Coronary artery (tissue), 2 donors: ENCODE measurements at regions not wholly inside any gene's neighbourhood (a gene's known extent, or its start where the extent isn't known, plus 50 kb on each side); places are given as distances from the start of the nearest gene placed in this dataset.
"Not testable (repeated sequence)": the region's sequence is repeated elsewhere in the genome, so short reads cannot be mapped to it uniquely, and the experiment has no call there.

ENCODE experiments used
- DNase-seq: peaks from one replicate; pipeline ENCODE4 v3.0.0-alpha.2; 2017; ENCODE audit warnings: low spot score
- H3K27ac ChIP-seq, 2 donors: fragments of 200-600 bp; sonication (generic); one replicate each; pipeline ENCODE4 v1.5.1; 2016 to 2019
- H3K4me3 ChIP-seq: fragments of 200-600 bp; sonication (generic); 2 replicates; pipeline ENCODE4 v1.5.1; 2016; ENCODE audit warnings: mild to moderate bottlenecking, moderate library complexity
- TF ChIP-seq, protein P1 (sequence below): fragments of 200-600 bp; sonication (generic); IDR thresholded peaks from one replicate; pipeline ENCODE4 v1.5.1; 2019; ENCODE audit warnings: antibody characterized with exemption

DNA sequence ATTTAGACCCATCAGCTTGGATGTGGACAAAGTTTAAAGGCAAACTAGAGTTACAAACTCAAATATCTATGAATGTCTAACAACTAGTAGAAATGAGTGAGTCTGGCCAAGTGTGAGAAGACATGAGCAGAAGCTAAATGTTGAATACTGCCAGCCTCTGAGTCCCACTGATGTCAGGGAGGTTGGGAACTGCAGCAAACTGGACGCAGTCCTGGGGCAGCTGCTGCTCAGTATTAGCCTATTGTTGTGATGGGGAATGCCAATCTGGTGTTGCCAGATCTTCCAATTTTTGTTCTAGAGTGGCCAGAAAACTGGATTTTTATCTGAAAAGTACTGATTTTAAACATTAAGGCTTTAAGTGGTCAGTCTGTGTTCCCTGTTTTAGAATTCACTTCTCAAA lies 770.4 kb upstream of the STXBP6 start:
- no peak for DNase-seq
- Histone ChIP-seq H3K27ac (no peak overlapping the region), H3K4me3 (no peak overlapping the region)
- TF ChIP-seq, protein P1, sequence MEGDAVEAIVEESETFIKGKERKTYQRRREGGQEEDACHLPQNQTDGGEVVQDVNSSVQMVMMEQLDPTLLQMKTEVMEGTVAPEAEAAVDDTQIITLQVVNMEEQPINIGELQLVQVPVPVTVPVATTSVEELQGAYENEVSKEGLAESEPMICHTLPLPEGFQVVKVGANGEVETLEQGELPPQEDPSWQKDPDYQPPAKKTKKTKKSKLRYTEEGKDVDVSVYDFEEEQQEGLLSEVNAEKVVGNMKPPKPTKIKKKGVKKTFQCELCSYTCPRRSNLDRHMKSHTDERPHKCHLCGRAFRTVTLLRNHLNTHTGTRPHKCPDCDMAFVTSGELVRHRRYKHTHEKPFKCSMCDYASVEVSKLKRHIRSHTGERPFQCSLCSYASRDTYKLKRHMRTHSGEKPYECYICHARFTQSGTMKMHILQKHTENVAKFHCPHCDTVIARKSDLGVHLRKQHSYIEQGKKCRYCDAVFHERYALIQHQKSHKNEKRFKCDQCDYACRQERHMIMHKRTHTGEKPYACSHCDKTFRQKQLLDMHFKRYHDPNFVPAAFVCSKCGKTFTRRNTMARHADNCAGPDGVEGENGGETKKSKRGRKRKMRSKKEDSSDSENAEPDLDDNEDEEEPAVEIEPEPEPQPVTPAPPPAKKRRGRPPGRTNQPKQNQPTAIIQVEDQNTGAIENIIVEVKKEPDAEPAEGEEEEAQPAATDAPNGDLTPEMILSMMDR, result no peak

DNA sequence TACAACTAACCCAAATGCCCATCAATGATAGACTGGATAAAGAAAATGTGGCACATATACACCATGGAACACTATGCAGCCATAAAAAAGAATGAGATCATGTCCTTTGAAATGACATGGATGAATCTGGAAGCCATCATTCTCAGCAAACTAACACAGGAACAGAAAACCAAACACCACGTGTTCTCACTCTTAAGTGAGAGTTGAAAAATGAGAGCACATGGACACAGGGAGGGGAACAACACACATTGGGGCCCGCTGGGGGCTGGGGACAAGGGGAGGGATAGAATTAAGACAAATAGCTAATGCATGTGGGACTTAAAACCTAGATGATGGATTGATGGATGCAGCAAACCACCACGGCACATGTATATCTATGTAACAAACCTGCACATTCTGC lies 764.7 kb upstream of the STXBP6 start:
- H3K4me3 ChIP-seq, H3K27ac ChIP-seq, DNase-seq: not testable (repeated sequence)

DNA sequence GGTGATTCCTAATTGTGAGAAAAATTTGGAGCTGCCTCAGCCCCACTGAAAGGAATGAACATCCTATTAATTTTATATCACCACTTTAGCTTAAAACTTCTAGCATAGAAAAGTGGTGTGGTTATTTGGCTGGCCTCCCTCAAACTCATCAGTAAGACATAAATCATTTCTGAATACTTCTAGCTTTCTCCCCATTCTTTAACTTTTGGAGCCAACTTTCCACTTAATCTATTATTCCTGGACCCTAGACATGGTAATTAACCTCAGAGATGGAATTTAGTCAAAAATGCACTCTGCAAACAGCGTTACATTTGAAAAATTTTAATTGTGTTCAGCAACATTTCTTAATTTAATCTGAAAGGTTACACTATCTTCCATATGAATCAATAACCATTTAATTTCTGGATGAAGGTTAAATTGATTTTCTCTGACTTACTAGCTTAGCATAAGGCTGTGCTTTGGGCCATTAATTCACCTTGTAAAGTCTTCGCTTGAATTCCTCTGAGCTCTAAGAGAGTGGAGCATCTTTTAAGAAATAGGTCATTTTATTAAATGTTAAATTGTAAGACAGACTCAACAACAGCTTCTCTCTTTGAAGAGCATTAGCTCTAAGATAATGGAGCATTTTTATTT lies 753.6 kb upstream of the STXBP6 start:
- TF ChIP-seq, protein P1, result no peak
- Histone ChIP-seq H3K27ac (no peak overlapping the region), H3K4me3 (no peak overlapping the region)
- DNase-seq, result no peak

DNA sequence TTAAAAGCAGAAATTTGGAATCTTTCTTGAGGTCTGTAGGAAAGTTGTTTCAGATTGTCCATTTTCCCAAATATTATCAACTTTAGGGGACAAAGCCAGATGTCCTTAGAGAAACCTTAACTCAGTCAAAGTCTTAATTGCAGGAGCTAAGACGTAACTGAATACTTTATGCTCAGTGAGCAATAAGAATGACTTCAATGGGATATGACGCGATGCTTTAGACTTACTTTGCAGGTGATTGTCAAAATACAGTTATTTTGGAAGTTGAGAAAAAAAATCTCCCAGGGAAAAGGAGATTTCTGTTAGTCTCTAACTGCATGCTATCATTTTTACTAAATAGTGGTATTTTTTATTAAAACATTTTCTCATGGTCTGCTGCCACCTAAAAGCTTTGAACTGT lies 750.9 kb upstream of the STXBP6 start:
- no peak overlapping the region for H3K27ac ChIP-seq
- DNase-seq, result no peak
- no peak overlapping the region for H3K4me3 ChIP-seq
- TF ChIP-seq, protein P1, result no peak

DNA sequence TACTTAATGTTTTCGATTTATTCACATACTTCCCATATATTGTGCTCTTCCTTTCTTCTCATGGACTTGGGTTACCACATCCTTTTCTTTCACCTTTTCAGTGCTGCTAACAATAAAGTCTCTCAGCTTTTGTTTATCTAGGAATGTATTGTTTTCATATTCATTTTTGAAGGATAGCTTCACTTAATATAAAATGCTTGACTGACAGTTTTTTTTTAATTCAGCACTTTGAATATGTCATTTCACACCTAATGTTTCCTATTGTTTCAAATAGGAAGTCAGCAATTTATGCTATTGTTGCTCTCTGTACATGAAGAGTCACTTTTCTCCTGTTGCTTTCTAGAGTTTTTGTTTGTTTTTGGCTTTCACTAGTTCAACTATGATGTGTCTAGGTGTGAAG lies 738.3 kb upstream of the STXBP6 start:
- Histone ChIP-seq H3K27ac (no peak overlapping the region), H3K4me3 (no peak overlapping the region)
- DNase-seq, result no peak
- TF ChIP-seq, protein P1, result no peak

DNA sequence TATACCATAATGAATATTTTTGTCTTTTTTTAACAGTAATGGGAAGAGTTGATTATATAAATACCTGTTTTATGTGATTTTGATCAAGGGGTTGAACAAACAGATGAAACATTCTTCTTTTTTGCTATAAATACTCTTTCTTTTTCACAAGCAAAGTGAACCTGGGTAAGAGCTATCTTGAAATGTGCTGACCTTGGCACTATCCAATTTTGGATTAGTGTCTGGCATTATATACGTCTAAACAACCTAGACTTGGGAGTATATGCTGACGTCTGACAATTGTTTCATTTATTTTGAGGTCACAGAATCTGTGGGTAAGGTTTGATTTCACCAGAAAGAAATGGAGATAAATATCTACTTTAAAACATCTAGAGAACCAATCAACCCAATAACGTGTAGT lies 716.0 kb upstream of the STXBP6 start:
- no peak overlapping the region for H3K4me3 ChIP-seq
- H3K27ac ChIP-seq, result no peak overlapping the region
- DNase-seq, result no peak
- TF ChIP-seq, protein P1, result no peak

DNA sequence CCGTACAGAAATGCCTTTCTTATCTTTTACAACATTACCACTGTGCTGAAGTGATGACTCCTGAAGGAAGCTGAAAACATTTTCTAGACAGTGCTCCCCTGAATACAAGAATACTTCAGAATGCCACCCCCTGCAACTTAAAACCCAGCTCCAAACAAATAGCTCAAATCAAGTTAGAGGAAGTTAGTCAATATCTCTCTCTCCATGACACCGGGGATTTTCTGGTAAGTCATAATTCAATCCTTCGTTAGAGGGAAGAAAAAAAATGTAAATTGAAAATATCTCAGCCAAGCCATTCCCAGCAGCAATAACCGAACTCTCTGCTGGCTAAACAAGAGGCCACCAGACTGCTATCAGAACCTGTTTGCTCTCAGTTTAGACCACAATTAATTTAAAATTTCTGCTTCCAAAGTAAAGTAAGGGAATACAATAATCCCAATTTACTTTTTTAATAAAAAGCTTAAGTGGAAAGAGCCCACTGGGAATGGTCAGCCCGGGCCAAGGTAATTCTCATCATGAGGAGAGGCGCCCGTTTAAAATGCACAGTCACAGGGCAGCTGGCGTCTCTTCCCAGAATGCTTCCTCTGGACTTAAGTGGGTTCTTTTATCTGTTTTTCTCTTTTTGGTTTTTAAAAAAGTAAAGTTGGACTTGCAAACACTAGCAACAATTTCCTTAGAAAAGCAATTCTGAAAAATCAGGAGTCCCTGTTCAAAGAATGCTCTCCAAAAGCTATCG lies 710.1 kb upstream of the STXBP6 start:
- Histone ChIP-seq H3K4me3 (no peak overlapping the region), H3K27ac (no peak overlapping the region)
- DNase-seq, result no peak
- TF ChIP-seq, protein P1, result no peak
